H9 (cell line): ENCODE measurements at regions not wholly inside any gene's neighbourhood (a gene's known extent, or its start where the extent isn't known, plus 50 kb on each side); places are given as distances from the start of the nearest gene placed in this dataset.

ENCODE experiments used
- DNase-seq: peaks from one replicate; pipeline ENCODE4 v3.0.0-alpha.2; 2017
- H2AFZ ChIP-seq: one replicate; pipeline ENCODE4 v1.6.1; 2013; ENCODE audit warnings: mild to moderate bottlenecking, low read length, control low read depth, moderate library complexity
- H2AK5ac ChIP-seq: 2 replicates; pipeline ENCODE4 v1.6.1; 2013; ENCODE audit warnings: low read length, control low read depth, mixed read lengths; ENCODE audit not compliant: insufficient read length
- H2BK120ac ChIP-seq: one replicate; pipeline ENCODE4 v1.6.1; 2013; ENCODE audit warnings: low read depth, mild to moderate bottlenecking, low read length, control low read depth, inconsistent platforms; ENCODE audit not compliant: poor library complexity, severe bottlenecking
- H2BK12ac ChIP-seq: 2 replicates; pipeline ENCODE4 v1.6.1; 2013; ENCODE audit warnings: low read length, control low read depth, mixed read lengths, low read depth; ENCODE audit not compliant: insufficient read length
- H2BK15ac ChIP-seq: 2 replicates; pipeline ENCODE4 v1.6.1; 2013; ENCODE audit warnings: low read depth, low read length, control low read depth
- H2BK20ac ChIP-seq: one replicate; pipeline ENCODE4 v1.6.1; 2013; ENCODE audit warnings: low read depth, mild to moderate bottlenecking, low read length, control low read depth, inconsistent platforms; ENCODE audit not compliant: poor library complexity, severe bottlenecking
- H2BK5ac ChIP-seq: 2 replicates; pipeline ENCODE4 v1.6.1; 2013; ENCODE audit warnings: low read length, control low read depth, mixed read lengths; ENCODE audit not compliant: insufficient read length
- H3K14ac ChIP-seq: 2 replicates; pipeline ENCODE4 v1.6.1; 2013; ENCODE audit warnings: low read length, control low read depth; ENCODE audit not compliant: insufficient read depth
- H3K18ac ChIP-seq: 2 replicates; pipeline ENCODE4 v1.6.1; 2013; ENCODE audit warnings: low read depth, mild to moderate bottlenecking, mixed read lengths, low read length, control low read depth; ENCODE audit not compliant: insufficient read length
- H3K23ac ChIP-seq: 2 replicates; pipeline ENCODE4 v1.6.1; 2013; ENCODE audit warnings: low read length, control low read depth, mixed read lengths, low read depth; ENCODE audit not compliant: insufficient read length
- H3K23me2 ChIP-seq: 2 replicates; pipeline ENCODE4 v1.6.1; 2013; ENCODE audit warnings: low read depth, mild to moderate bottlenecking, mixed read lengths, low read length, control low read depth; ENCODE audit not compliant: insufficient read length, poor library complexity, severe bottlenecking
- H3K27ac ChIP-seq: 2 replicates; pipeline ENCODE4 v1.5.1; 2013; ENCODE audit warnings: low read length, control low read depth, mixed read lengths, low read depth; ENCODE audit not compliant: insufficient read length
- H3K27me3 ChIP-seq: 2 replicates; pipeline ENCODE4 v1.6.1; 2013; ENCODE audit warnings: low read length, control low read depth, inconsistent platforms; ENCODE audit not compliant: insufficient read depth
- H3K4ac ChIP-seq: 2 replicates; pipeline ENCODE4 v1.6.1; 2013; ENCODE audit warnings: low read depth, mild to moderate bottlenecking, control low read depth, inconsistent platforms, low read length, moderate library complexity
- H3K4me1 ChIP-seq: 2 replicates; pipeline ENCODE4 v1.6.1; 2013; ENCODE audit warnings: low read length, control low read depth, inconsistent platforms; ENCODE audit not compliant: insufficient read depth
- H3K4me2 ChIP-seq: 2 replicates; pipeline ENCODE4 v1.6.1; 2013; ENCODE audit warnings: low read length, control low read depth, mixed read lengths; ENCODE audit not compliant: insufficient read length, insufficient read depth
- H3K56ac ChIP-seq: 2 replicates; pipeline ENCODE4 v1.6.1; 2013; ENCODE audit warnings: low read depth, mild to moderate bottlenecking, mixed read lengths, low read length, control low read depth; ENCODE audit not compliant: insufficient read length
- H3K79me1 ChIP-seq: 2 replicates; pipeline ENCODE4 v1.6.1; 2013; ENCODE audit warnings: low read depth, mild to moderate bottlenecking, moderate library complexity, low read length, control low read depth, inconsistent platforms; ENCODE audit not compliant: insufficient read depth, poor library complexity, severe bottlenecking
- H3K79me2 ChIP-seq: 2 replicates; pipeline ENCODE4 v1.6.1; 2013; ENCODE audit warnings: low read length, control low read depth, inconsistent platforms; ENCODE audit not compliant: insufficient read depth
- H3K9ac ChIP-seq: 2 replicates; pipeline ENCODE4 v1.6.1; 2013; ENCODE audit warnings: low read length, control low read depth, mixed read lengths; ENCODE audit not compliant: insufficient read length; ENCODE audit errors: extremely low read depth
- H3K9me3 ChIP-seq: one replicate; pipeline ENCODE4 v1.6.1; 2013; ENCODE audit warnings: low read depth, low read length, inconsistent platforms; ENCODE audit not compliant: control insufficient read depth
- H3T11ph ChIP-seq: one replicate; pipeline ENCODE4 v1.6.1; 2013; ENCODE audit warnings: mild to moderate bottlenecking, low read length, control low read depth, inconsistent platforms
- H4K20me1 ChIP-seq: one replicate; pipeline ENCODE4 v1.6.1; 2013; ENCODE audit not compliant: control insufficient read depth, insufficient read length, insufficient read depth
- H4K5ac ChIP-seq: 2 replicates; pipeline ENCODE4 v1.6.1; 2013; ENCODE audit warnings: low read depth, mild to moderate bottlenecking, mixed read lengths, low read length, control low read depth; ENCODE audit not compliant: insufficient read length
- H4K8ac ChIP-seq: replicated peaks from 2 replicates; pipeline ENCODE4 v1.6.1; 2013; ENCODE audit warnings: low read length, control low read depth, mixed read lengths, low read depth; ENCODE audit not compliant: insufficient read length
- H4K91ac ChIP-seq: 2 replicates; pipeline ENCODE4 v1.6.1; 2013; ENCODE audit warnings: low read depth, mild to moderate bottlenecking, moderate library complexity, mixed read lengths, low read length, control low read depth; ENCODE audit not compliant: insufficient read length
- H3K27ac Mint-ChIP-seq, 3 experiments: 2 replicates in 2 of 3; 3 replicates in 1 of 3; pipeline ENCODE4 v1.8.0; 2020 to 2021; ENCODE audit warnings: mixed read lengths in 3 of 3, mild to moderate bottlenecking in 1 of 3, moderate library complexity in 1 of 3
- H3K27me3 Mint-ChIP-seq: 2 replicates; pipeline ENCODE4 v1.8.0; 2021; ENCODE audit warnings: low read depth, mild to moderate bottlenecking, moderate library complexity, mixed read lengths
- H3K36me3 Mint-ChIP-seq, 3 experiments: 2 replicates in 2 of 3; 3 replicates in 1 of 3; pipeline ENCODE4 v1.8.0; 2020 to 2021; ENCODE audit warnings: low read depth in 3 of 3, mixed read lengths in 3 of 3; ENCODE audit not compliant: insufficient read depth in 1 of 3
- H3K4me1 Mint-ChIP-seq, 2 experiments: 2 replicates each; pipeline ENCODE4 v1.8.0; 2020; ENCODE audit warnings: mixed read lengths in 2 of 2
- H3K4me3 Mint-ChIP-seq, 2 experiments: 2 replicates in 1 of 2; 3 replicates in 1 of 2; pipeline ENCODE4 v1.8.0; 2020 to 2021; ENCODE audit warnings: mild to moderate bottlenecking in 2 of 2, mixed read lengths in 2 of 2, moderate library complexity in 1 of 2
- H3K9me3 Mint-ChIP-seq, 2 experiments: 2 replicates in 1 of 2; 3 replicates in 1 of 2; pipeline ENCODE4 v1.8.0; 2020; ENCODE audit warnings: mild to moderate bottlenecking in 2 of 2, mixed read lengths in 2 of 2, moderate library complexity in 1 of 2
- CTCF ChIP-seq: fragments of 200-600 bp; sonication (generic); conservative IDR thresholded peaks from 3 replicates; pipeline ENCODE4 v1.8.0; 2021; ENCODE audit warnings: antibody characterized with exemption, mild to moderate bottlenecking
- WGBS: extraction: QIAGEN DNeasy Blood & Tissue Kit; methylation state at CpG from one replicate; pipeline ENCODE4 v1.1.7; 2013; ENCODE audit warnings: missing lambda C conversion rate, low lambda C conversion rate, mixed read lengths; ENCODE audit not compliant: insufficient read length; ENCODE audit errors: extremely low coverage; 5-methylcytosine and 5-hydroxymethylcytosine counted together

GRCh38 chr9:20137425-20137824, 348.6 kb upstream of the SLC24A2 start:
- Histone ChIP-seq H3K14ac (no peak overlapping the region), H3K27ac (no peak overlapping the region), H2AFZ (no peak overlapping the region), H3T11ph (no peak overlapping the region), H3K79me1 (no peaks in the 10 kb centered on the region), H3K23ac (no peak overlapping the region), H4K8ac (no peak overlapping the region), H2BK5ac (no peak overlapping the region), H3K79me2 (no peaks in the 10 kb centered on the region), H3K27me3 (no peaks in the 10 kb centered on the region), H4K91ac (no peak overlapping the region), H4K5ac (no peak overlapping the region), H2BK120ac (no peak overlapping the region), H3K9ac (no peak overlapping the region), H2BK20ac (no peak overlapping the region), H3K4me2 (no peak overlapping the region), H3K18ac (no peak overlapping the region), H2BK15ac (no peak overlapping the region), H2AK5ac (no peak overlapping the region), H3K56ac (no peak overlapping the region), H3K9me3 (no peaks in the 10 kb centered on the region), H4K20me1 (no peaks in the 10 kb centered on the region), H3K4me1 (no peaks in the 10 kb centered on the region), H3K23me2 (no peaks in the 10 kb centered on the region), H2BK12ac (no peak overlapping the region), H3K4ac (no peak overlapping the region)
- Mint-ChIP-seq H3K27ac (no peak overlapping the region), H3K4me3 (no peak overlapping the region), H3K4me1 (peaks cover 8 to 11% of the 10 kb centered on the region in 2 experiments), H3K36me3 (no peaks in the 10 kb centered on the region), H3K9me3 (no peaks in the 10 kb centered on the region), H3K27me3 (no peaks in the 10 kb centered on the region)
- no peak for TF ChIP-seq CTCF
- no CpG with 5 or more reads among the region's 1 CpG for WGBS
- no peak for DNase-seq
